ENCODE measurements at regions not wholly inside any gene's neighbourhood (a gene's known extent, or its start where the extent isn't known, plus 50 kb on each side); places are given as distances from the start of the nearest gene placed in this dataset.
"Not testable (repeated sequence)": the region's sequence is repeated elsewhere in the genome, so short reads cannot be mapped to it uniquely, and the experiment has no call there.

GRCh38 chr2:89767058-89767457 is 1075.6 kb downstream of the RPIA start:
- CTCF ChIA-PET; H3K9me3 ChIP-seq; H3K27me3 ChIP-seq (replicated peaks; ENCODE audit: control insufficient read depth, insufficient read depth, low read length); H3K36me3 Mint-ChIP-seq (ENCODE audit: insufficient read depth, unreplicated experiment); H3K36me3 ChIP-seq (ENCODE audit: control insufficient read depth, insufficient read depth, low read length); H3K9me3 Mint-ChIP-seq (ENCODE audit: unreplicated experiment); intact Hi-C loops (cut with micrococcal nuclease; ENCODE audit: unreplicated experiment); H3K4me3 ChIP-seq (ENCODE audit: low read depth, low read length); H3K4me1 ChIP-seq; H3K27ac Mint-ChIP-seq (ENCODE audit: unreplicated experiment); BruUV-seq (replicated peaks); H3K27me3 Mint-ChIP-seq (ENCODE audit: insufficient read depth, unreplicated experiment); POLR2A ChIA-PET; H3K4me3 Mint-ChIP-seq (ENCODE audit: unreplicated experiment); H3K4me1 Mint-ChIP-seq (ENCODE audit: low read depth, unreplicated experiment): not testable (repeated sequence)
- peak in 1 of 2 experiments; percentile 32 for DNase-seq

GRCh38 chr2:89767572-89768435 is 1076.3 kb downstream of the RPIA start:
- DNase-seq = no peak
- POLR2A ChIA-PET = no interaction called here
- H3K27me3 ChIP-seq (replicated peaks; ENCODE audit: control insufficient read depth, insufficient read depth, low read length) = no peaks in the 10 kb centered on the region
- H3K36me3 ChIP-seq (ENCODE audit: control insufficient read depth, insufficient read depth, low read length) = no peaks in the 10 kb centered on the region
- Mint-ChIP-seq H3K27ac (ENCODE audit: unreplicated experiment) (no peak overlapping the region), H3K27me3 (ENCODE audit: insufficient read depth, unreplicated experiment) (peaks cover 5% of the 10 kb centered on the region), H3K36me3 (ENCODE audit: insufficient read depth, unreplicated experiment) (no peaks in the 10 kb centered on the region), H3K4me3 (ENCODE audit: unreplicated experiment) (no peak overlapping the region), H3K9me3 (ENCODE audit: unreplicated experiment) (peaks cover 9% of the 10 kb centered on the region), H3K4me1 (ENCODE audit: low read depth, unreplicated experiment) (no peaks in the 10 kb centered on the region)
- H3K9me3 ChIP-seq = no peaks in the 10 kb centered on the region; the same call in 1 of the 2 replicates
- no TSS peak for BruUV-seq (replicated peaks)
- no peaks in the 10 kb centered on the region for H3K4me1 ChIP-seq
- TF ChIP-seq CTCF (IDR thresholded peaks at IDR 0.05; ENCODE audit: insufficient read depth in 1 of 2, low read depth in 1 of 2, low read length in 1 of 2, severe bottlenecking in 1 of 2, unreplicated experiment in 1 of 2) = no peak
- intact Hi-C loops (cut with micrococcal nuclease; ENCODE audit: unreplicated experiment) = no loop called here
- CTCF ChIA-PET = no interaction called here
- H3K4me3 ChIP-seq (ENCODE audit: low read depth, low read length) = no peak overlapping the region

- no peaks in the 10 kb centered on the region for H3K27me3 Mint-ChIP-seq (ENCODE audit: insufficient read depth, unreplicated experiment)
- Histone ChIP-seq H3K27me3 (replicated peaks; ENCODE audit: control insufficient read depth, insufficient read depth, low read length) (no peaks in the 10 kb centered on the region), H3K4me1 (no peaks in the 10 kb centered on the region), H3K4me3 (ENCODE audit: low read depth, low read length) (no peak overlapping the region), H3K36me3 (ENCODE audit: control insufficient read depth, insufficient read depth, low read length) (no peaks in the 10 kb centered on the region), H3K9me3 (peaks cover 26% of the 10 kb centered on the region)
- H3K27ac Mint-ChIP-seq (ENCODE audit: unreplicated experiment) = no peak overlapping the region
- peaks cover 8% of the 10 kb centered on the region for H3K36me3 Mint-ChIP-seq (ENCODE audit: insufficient read depth, unreplicated experiment)
- no TSS peak for BruUV-seq (replicated peaks)
- H3K4me1 Mint-ChIP-seq (ENCODE audit: low read depth, unreplicated experiment) = no peaks in the 10 kb centered on the region
- intact Hi-C loops (cut with micrococcal nuclease; ENCODE audit: unreplicated experiment) = no loop called here
- H3K4me3 Mint-ChIP-seq (ENCODE audit: unreplicated experiment) = no peak overlapping the region
- ChIA-PET POLR2A (no interaction called here), CTCF (no interaction called here)
- no peak for TF ChIP-seq CTCF (IDR thresholded peaks at IDR 0.05; ENCODE audit: insufficient read depth in 1 of 2, low read depth in 1 of 2, low read length in 1 of 2, severe bottlenecking in 1 of 2, unreplicated experiment in 1 of 2)
- no peak for DNase-seq
- H3K9me3 Mint-ChIP-seq (ENCODE audit: unreplicated experiment) = peaks cover 82% of the 10 kb centered on the region
Measured at GRCh38 chr2:89775885-89776284, 1084.4 kb downstream of the RPIA start.
